Inferior parietal cortex (tissue), 1 donor: ENCODE measurements at regions not wholly inside any gene's neighbourhood (a gene's known extent, or its start where the extent isn't known, plus 50 kb on each side); places are given as distances from the start of the nearest gene placed in this dataset.

Experiments used
- DNase-seq: peaks from one replicate; pipeline ENCODE4 v3.0.0-alpha.2; 2016; ENCODE audit errors: extremely low spot score

- DNase-seq = no peak
Measured at GRCh38 chr20:10921491-10922010, 247.8 kb upstream of the JAG1 start.

- DNase-seq = no peak
Measured at GRCh38 chr20:10922506-10922905, 248.7 kb upstream of the JAG1 start.

GRCh38 chr20:10922941-10923340 is 249.1 kb upstream of the JAG1 start:
- no peak for DNase-seq

GRCh38 chr20:10924644-10925201 is 250.9 kb upstream of the JAG1 start:
- DNase-seq = no peak

GRCh38 chr20:10925767-10926166 is 252.0 kb upstream of the JAG1 start:
- no peak for DNase-seq

- no peak for DNase-seq
Measured at GRCh38 chr20:10927011-10927583, 253.3 kb upstream of the JAG1 start.

- no peak for DNase-seq
Measured at GRCh38 chr20:10927936-10928840, 254.4 kb upstream of the JAG1 start.

GRCh38 chr20:10928841-10929421 is 255.1 kb upstream of the JAG1 start:
- DNase-seq = no peak

GRCh38 chr20:10935658-10936402 is 262.0 kb upstream of the JAG1 start:
- no peak for DNase-seq

- no peak for DNase-seq
Measured at GRCh38 chr20:10936786-10937185, 263.0 kb upstream of the JAG1 start.

- no peak for DNase-seq
Measured at GRCh38 chr20:10939331-10939941, 265.6 kb upstream of the JAG1 start.

- no peak for DNase-seq
Measured at GRCh38 chr20:10940941-10941340, 267.1 kb upstream of the JAG1 start.

- no peak for DNase-seq
Measured at GRCh38 chr20:10943686-10944265, 270.0 kb upstream of the JAG1 start.

- DNase-seq = no peak
Measured at GRCh38 chr20:10946124-10946880, 272.5 kb upstream of the JAG1 start.

- no peak for DNase-seq
Measured at GRCh38 chr20:10947726-10948125, 273.9 kb upstream of the JAG1 start.

- DNase-seq = no peak
Measured at GRCh38 chr20:10949930-10950783, 276.4 kb upstream of the JAG1 start.

GRCh38 chr20:10951216-10951615 is 277.4 kb upstream of the JAG1 start:
- no peak for DNase-seq

- no peak for DNase-seq
Measured at GRCh38 chr20:10951904-10952303, 278.1 kb upstream of the JAG1 start.

GRCh38 chr20:10953437-10953836 is 279.6 kb upstream of the JAG1 start:
- no peak for DNase-seq
